ENCODE measurements at regions not wholly inside any gene's neighbourhood (a gene's known extent, or its start where the extent isn't known, plus 50 kb on each side); places are given as distances from the start of the nearest gene placed in this dataset.

DNA sequence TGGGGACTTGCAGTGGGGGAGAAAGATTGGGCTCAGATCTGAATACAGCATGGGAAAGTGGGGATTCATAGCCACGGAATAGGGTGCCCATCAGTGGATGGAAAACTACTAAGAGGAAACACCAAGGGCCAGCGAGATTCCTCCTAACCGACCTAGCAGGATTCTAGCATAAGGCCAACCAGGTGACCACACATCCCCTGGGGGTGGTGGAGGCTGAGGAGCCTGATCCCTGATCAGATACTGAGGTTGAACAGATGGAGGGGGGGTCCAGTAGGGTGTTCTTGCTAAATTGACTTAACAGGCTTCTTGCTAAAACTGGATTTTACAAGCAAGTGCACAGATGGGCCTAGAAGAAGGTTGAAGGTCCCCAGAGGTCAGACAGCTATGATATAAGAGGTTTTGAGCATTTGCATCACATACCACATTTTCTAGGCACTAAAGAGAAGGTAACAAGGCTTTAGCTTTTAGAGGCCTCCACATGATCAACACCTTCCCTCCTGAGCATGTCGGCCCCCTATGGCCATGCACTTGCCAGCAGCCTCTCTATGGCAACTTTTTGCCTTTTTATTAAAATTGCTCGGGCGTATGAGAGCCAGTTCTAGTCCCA is 69.1 kb upstream of the PUDP start:
- DNase-seq: no peak

DNA sequence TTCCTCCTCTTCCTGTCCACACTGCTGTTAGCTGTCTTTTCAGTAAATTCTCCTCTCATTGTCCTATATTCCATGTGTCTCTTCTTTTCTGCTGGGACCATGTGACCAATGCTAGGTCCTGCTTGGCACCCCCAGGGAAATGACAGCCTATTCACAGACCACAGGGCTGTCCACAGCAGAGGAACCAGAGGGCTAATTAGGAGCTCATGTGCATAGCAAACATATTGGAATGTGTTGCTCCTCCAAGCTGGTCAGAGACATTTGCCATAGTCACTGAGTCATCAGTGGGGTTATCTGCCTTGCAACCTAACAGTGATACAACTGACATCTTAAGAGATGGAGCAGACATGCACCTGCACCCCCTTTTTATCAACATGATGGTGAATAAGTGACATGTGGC is 67.9 kb upstream of the PUDP start:
- no peak for DNase-seq

DNA sequence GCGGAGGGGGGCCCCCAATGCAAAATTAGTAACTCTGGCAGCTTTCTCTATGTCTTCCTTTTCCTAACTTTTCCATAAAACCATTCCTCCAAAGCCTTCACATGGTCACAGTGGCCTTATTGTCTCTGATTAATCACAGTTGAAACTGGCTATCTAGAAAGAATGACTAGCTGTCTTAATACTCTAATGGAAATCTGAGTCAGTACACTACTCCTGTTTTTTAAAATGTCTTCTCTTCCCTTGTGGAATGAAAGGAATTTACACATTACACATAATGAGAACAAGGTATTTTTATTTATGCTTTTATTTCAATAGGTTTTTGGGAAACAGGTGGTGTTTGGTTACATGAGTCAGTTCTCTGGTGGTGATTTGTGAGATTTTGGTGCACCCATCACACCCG is 66.3 kb upstream of the PUDP start:
- DNase-seq: no peak

GRCh38 chrX:7205037-7205577 is 57.2 kb upstream of the PUDP start:
- no peak for DNase-seq

DNA sequence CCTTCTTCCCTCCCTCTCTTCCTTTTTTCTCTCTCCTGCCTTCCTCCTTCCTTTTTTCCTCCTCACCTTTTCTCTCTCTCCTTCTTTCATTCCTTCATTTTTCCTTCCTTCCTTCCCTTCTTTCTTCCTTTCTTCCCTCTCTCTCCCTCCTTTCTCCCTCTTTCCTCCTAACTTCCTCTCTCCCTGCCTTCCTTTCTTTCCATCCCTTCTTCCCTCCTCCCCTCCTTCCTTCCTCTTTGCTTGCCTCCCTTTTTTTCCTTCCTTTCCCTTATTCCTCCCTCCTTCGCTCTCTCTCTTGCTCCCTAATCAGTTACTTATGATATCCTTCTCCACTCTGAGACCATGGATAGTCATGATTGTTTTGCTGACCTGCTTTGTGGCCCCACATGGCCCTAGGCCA is 56.7 kb upstream of the PUDP start:
- DNase-seq: no peak

- DNase-seq: no peak
Observed at GRCh38 chrX:7202206-7202605, 54.3 kb upstream of the PUDP start.

DNA sequence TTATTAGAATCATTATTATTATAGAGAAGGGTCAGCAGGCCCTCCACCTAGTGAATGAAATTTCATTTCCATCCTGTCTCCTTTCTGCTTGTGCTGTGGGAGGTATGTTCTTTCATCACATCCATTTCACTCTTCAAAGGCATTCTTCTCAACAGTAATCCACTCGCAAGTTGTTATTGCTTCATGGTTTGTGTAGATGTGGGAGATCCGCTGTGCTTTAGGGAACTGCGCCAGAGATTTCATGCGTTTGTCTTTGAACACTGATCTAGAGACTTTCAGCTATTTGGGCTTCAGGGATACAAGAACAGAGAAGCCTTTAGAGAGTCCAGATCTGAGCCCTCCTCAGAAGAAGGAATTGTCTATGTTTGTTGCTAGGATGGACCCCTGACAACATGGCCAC is 53.5 kb upstream of the PUDP start:
- DNase-seq: no peak

DNA sequence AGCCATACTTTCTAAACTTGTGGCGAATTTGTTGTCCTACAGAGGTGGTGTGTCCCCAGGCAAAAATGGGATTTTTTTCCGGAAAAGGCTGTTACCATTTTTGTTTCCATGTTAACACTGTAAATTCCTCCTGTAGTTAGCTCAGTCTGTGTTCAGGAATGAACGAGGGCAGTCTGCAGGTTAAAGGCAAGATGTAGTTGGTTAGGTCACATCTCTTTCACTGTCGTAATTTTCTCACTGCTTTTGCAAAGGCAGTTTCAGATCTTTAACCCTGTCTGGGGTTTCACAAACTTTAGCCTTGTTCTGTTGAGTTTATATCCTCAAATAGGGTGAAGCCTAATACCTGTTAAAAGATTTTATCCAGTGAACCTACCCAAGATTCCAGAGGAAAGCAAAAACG is 50.5 kb upstream of the PUDP start:
- no peak for DNase-seq

Data from left hindlimb (tissue), 1 donor.